GM08714 (cell line): ENCODE measurements at regions not wholly inside any gene's neighbourhood (a gene's known extent, or its start where the extent isn't known, plus 50 kb on each side); places are given as distances from the start of the nearest gene placed in this dataset.

Experiments
- H3K4me3 ChIP-seq: fragments of 200-500 bp; sonication (Bioruptor generic); 2 replicates; pipeline ENCODE4 v1.5.1; 2014; ENCODE audit warnings: mild to moderate bottlenecking, low read length, inconsistent platforms
- ZNF274 ChIP-seq: IDR thresholded peaks from 2 replicates; pipeline ENCODE4 v1.6.1; 2012; ENCODE audit warnings: mild to moderate bottlenecking, low read depth, low read length

GRCh38 chr4:26061248-26061986, 147.4 kb downstream of the SMIM20 start:
- no peak for TF ChIP-seq ZNF274
- H3K4me3 ChIP-seq, result no peak overlapping the region

DNA sequence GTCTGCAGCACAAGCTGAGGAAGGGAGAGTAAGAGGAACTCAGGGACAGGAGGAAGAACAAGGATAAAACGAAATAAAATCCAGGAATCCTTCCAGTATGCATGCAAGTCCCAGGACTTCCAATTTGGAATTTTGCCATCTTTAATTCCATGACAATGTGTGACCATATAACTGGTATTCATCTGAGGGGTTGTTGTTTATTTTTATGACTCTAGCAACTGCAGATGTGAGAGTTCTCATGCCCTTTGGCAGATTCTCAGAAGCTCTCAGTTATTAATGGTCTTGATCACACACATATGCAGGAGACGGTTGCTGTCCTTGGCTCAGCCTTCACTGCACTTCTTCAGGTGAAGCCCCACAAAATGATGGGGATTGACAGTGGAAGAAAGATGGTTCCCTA, 148.2 kb downstream of the SMIM20 start:
- TF ChIP-seq ZNF274, result no peak
- no peak overlapping the region for H3K4me3 ChIP-seq

- peak overlapping the region; percentile 21; the same call in 1 of the 2 replicates for H3K4me3 ChIP-seq
These were observed 150.0 kb downstream of the SMIM20 start for GRCh38 chr4:26064009-26064408.

- TF ChIP-seq ZNF274, result no peak
These were observed 151.8 kb downstream of the SMIM20 start for GRCh38 chr4:26065833-26066232.

DNA sequence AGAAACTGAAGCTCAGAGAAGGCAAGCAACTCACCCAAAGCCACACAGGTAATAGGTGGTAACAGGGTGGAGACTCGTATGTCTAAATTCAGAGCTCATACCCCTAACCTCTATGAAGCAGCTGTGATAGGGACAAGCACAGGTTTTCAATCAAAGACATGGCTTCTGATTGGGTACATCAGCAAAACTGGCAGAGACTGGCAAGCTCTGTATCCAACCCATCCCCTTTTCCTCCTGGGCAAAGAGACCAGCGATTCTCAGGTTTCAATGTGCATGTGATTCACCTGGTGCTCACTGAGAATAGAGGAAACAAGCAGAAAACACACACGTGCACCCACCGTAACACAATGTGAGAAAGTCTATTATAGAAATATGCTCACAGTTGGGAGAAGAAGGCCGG, 153.0 kb downstream of the SMIM20 start:
- no peak overlapping the region for H3K4me3 ChIP-seq
- TF ChIP-seq ZNF274, result no peak

More at GRCh38 chr4:26065833-26066232, 151.8 kb downstream of the SMIM20 start:
- H3K4me3 ChIP-seq, result no peak overlapping the region

DNA sequence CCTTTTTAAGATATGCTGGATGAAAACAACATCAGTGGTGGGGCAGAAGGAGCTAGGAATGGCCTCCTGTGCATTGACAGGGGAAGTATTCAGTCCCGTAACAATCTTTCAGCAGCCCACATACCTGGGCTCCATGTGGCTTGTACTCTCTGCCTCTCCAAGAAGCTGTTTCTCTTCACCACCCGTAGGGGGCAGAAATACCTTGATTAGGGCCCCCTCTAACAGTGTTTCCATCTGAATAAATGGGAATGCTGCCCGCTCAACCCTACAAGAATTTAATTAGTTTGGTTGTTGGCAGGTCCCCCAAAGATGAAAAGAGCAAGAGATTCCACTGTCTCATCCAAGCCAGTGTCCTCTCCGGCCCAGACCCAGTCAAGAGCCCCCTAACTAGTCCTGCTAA, 155.2 kb downstream of the SMIM20 start:
- H3K4me3 ChIP-seq, result no peak overlapping the region
- TF ChIP-seq ZNF274, result no peak

- no peak overlapping the region for H3K4me3 ChIP-seq
- no peak for TF ChIP-seq ZNF274
These were observed 157.7 kb downstream of the SMIM20 start for GRCh38 chr4:26071688-26072087.

GRCh38 chr4:26073886-26074560, 160.0 kb downstream of the SMIM20 start:
- no peak overlapping the region for H3K4me3 ChIP-seq
- TF ChIP-seq ZNF274, result no peak

- H3K4me3 ChIP-seq, result no peak overlapping the region
- TF ChIP-seq ZNF274, result no peak
These were observed 160.9 kb downstream of the SMIM20 start for GRCh38 chr4:26074712-26075430.

DNA sequence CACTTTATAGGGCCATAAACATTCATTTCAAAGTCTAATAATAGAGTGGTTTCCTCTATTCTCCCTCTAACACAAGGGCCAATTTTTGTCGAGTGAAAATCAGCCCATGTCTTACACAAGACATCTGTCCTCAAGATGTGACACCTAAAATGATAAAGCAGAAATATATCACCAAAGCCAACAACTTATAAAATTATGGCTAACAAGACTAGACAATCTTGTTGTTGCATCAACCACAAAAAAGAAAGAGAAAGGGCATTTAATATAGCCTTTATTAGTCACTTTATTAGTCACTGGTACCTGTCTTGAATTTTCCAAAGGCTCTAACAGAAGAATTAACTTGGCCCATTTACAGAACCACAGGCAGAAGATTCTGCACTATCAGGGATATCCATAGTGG, 161.6 kb downstream of the SMIM20 start:
- TF ChIP-seq ZNF274, result no peak
- H3K4me3 ChIP-seq, result no peak overlapping the region

DNA sequence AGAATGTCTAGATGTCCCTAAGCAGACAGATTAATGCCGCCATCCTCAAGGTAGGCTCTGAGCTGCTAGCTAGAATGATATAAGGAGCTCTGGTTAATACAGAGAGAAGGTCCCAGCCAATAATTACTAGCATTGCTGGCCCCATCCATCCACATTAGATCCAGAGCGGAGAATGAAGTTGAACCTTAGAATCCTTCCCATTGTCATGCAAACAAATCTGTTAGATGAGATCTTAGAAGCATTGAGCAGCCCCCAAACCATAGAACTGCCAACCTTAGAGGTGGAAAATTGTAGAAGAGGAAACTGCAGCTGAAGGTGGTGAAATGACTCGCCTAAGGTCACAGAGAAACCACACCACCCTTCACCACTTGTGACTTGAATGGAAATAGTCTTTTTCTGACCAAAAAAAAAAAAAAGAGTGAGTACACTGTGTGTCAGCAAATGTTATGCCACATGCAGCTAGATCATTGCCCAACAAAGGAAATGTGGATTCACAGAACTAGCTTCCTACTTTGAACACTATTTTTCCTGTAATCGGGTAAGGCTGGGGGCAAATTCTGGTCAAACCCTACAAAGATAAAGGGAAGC, 162.1 kb downstream of the SMIM20 start:
- no peak overlapping the region for H3K4me3 ChIP-seq
- TF ChIP-seq ZNF274, result no peak

- H3K4me3 ChIP-seq, result no peak overlapping the region
- no peak for TF ChIP-seq ZNF274
These were observed 162.9 kb downstream of the SMIM20 start for GRCh38 chr4:26076896-26077295.

DNA sequence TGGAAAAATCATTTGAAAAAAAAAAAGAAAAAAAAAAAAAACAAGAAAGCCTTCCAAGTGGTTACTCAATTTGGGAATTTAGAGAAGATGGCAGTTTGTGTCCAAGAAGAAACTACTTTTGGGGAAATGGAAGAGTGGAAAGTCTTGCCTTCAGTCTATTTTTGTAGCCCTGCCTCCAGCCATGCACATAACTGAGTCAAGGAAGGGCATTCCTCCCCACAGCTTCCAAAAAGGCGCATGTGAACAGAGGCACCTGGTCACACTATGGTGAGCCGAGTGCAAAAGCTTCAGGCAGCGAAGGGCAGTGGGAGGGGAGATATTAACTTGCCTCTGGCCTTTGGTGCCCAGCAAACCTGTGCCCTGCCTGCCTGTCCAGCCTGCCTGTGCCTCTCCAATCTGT, 163.7 kb downstream of the SMIM20 start:
- no peak for TF ChIP-seq ZNF274
- no peak overlapping the region for H3K4me3 ChIP-seq

DNA sequence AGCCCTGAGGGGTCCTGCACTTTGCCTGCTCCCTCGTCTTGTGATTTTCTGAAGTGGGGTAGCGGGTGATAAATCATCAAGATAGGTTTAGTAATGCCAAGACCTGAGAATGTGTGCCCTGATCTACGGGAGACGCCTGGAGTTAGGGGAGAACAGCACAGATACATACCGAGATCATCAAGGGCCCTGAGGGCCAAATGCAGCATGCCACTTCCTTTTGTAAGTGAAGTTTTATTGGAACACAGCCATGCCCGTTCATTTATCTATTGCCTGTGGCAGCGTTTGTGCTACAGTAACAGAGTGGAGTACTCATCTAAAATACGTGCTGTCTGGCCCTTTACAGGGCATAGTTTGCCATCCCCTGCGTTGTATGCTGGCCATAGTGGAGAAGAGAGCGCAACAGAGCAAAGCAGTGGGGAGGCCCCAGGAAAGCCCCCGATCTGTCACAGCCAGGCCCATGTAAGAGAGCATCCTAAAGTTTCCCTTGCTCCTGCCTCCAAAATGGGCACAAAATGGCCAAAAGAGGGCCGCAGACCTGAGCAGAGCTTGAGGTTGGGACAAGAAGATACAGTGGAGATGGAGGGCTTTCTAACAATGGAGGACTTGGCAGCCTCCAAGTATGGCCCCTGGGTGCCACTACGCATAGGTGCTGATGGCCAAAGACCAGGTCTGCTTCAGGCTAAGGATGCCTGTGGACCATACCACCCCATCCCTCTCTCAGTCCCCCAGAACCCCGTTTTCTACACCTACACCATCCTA, 167.0 kb downstream of the SMIM20 start:
- H3K4me3 ChIP-seq, result no peak overlapping the region
- no peak for TF ChIP-seq ZNF274
